KOPT-K1 (cell line): ENCODE measurements at regions not wholly inside any gene's neighbourhood (a gene's known extent, or its start where the extent isn't known, plus 50 kb on each side); places are given as distances from the start of the nearest gene placed in this dataset.
A peak's percentile ranks its signal among the peaks of the same experiment; 100 is the strongest.
"Not testable (repeated sequence)": the region's sequence is repeated elsewhere in the genome, so short reads cannot be mapped to it uniquely, and the experiment has no call there.

Experiments used
- H3K27ac ChIP-seq: fragments of 200-600 bp; sonication (generic); 2 replicates; pipeline ENCODE4 v1.5.1; 2016; ENCODE audit warnings: antibody characterized with exemption, mild to moderate bottlenecking, low read depth, low read length; ENCODE audit not compliant: poor library complexity, severe bottlenecking
- H3K36me3 ChIP-seq: fragments of 200-600 bp; sonication (generic); 2 replicates; pipeline ENCODE4 v1.5.1; 2017; ENCODE audit warnings: antibody characterized with exemption, mild to moderate bottlenecking, low read length, moderate library complexity; ENCODE audit not compliant: insufficient read depth
- H3K9me3 ChIP-seq: fragments of 200-600 bp; sonication (generic); 2 replicates; pipeline ENCODE4 v1.5.1; 2017; ENCODE audit warnings: antibody characterized with exemption, low read length, mild to moderate bottlenecking; ENCODE audit not compliant: insufficient read depth, poor library complexity, severe bottlenecking

- not testable (repeated sequence) for H3K36me3 ChIP-seq, H3K9me3 ChIP-seq, H3K27ac ChIP-seq
These were observed 79.5 kb upstream of the ABCD2 start for GRCh38 chr12:39699079-39699478.

GRCh38 chr12:39697108-39697507, 77.5 kb upstream of the ABCD2 start:
- no peaks in the 10 kb centered on the region for H3K9me3 ChIP-seq

GRCh38 chr12:39692258-39692853, 72.8 kb upstream of the ABCD2 start:
- no peaks in the 10 kb centered on the region for H3K36me3 ChIP-seq
- no peaks in the 10 kb centered on the region for H3K9me3 ChIP-seq
- no peak overlapping the region for H3K27ac ChIP-seq

More at GRCh38 chr12:39697108-39697507, 77.5 kb upstream of the ABCD2 start:
- Histone ChIP-seq H3K36me3 (no peaks in the 10 kb centered on the region), H3K27ac (no peak overlapping the region)

- Histone ChIP-seq H3K9me3 (no peaks in the 10 kb centered on the region), H3K27ac (no peak overlapping the region), H3K36me3 (no peaks in the 10 kb centered on the region)
These were observed 66.5 kb upstream of the ABCD2 start for GRCh38 chr12:39685854-39686657.

- Histone ChIP-seq H3K9me3 (no peaks in the 10 kb centered on the region), H3K27ac (peak overlapping the region; percentile 19), H3K36me3 (no peaks in the 10 kb centered on the region)
These were observed 63.3 kb upstream of the ABCD2 start for GRCh38 chr12:39682689-39683477.

- H3K9me3 ChIP-seq, result peaks cover 18% of the 10 kb centered on the region
- H3K36me3 ChIP-seq, result no peaks in the 10 kb centered on the region
- H3K27ac ChIP-seq, result no peak overlapping the region
These were observed 55.7 kb upstream of the ABCD2 start for GRCh38 chr12:39675263-39675662.

GRCh38 chr12:39672976-39673375, 53.4 kb upstream of the ABCD2 start:
- peaks cover 18% of the 10 kb centered on the region for H3K9me3 ChIP-seq
- no peaks in the 10 kb centered on the region for H3K36me3 ChIP-seq
- H3K27ac ChIP-seq, result no peak overlapping the region

GRCh38 chr12:39671898-39672875, 52.6 kb upstream of the ABCD2 start:
- peaks cover 18% of the 10 kb centered on the region for H3K9me3 ChIP-seq
- no peak overlapping the region for H3K27ac ChIP-seq
- no peaks in the 10 kb centered on the region for H3K36me3 ChIP-seq

- H3K27ac ChIP-seq, H3K36me3 ChIP-seq: not testable (repeated sequence)
- peaks cover 14% of the 10 kb centered on the region for H3K9me3 ChIP-seq
These were observed 49.9 kb upstream of the ABCD2 start for GRCh38 chr12:39669539-39669938.
